HEK293 (cell line): ENCODE measurements at regions not wholly inside any gene's neighbourhood (a gene's known extent, or its start where the extent isn't known, plus 50 kb on each side); places are given as distances from the start of the nearest gene placed in this dataset.

Experiments
- CTCF ChIP-seq: fragments of 450-650 bp; formaldehyde crosslinking; IDR thresholded peaks from 2 replicates; pipeline ENCODE4 v1.5.1; 2016; ENCODE audit warnings: missing biosample characterization, missing genetic modification characterization
- KLF16 ChIP-seq: fragments of 450-650 bp; formaldehyde crosslinking; IDR thresholded peaks from 2 replicates; pipeline ENCODE4 v1.5.1; 2017; ENCODE audit warnings: missing biosample characterization, missing genetic modification characterization
- ZNF140 ChIP-seq: fragments of 450-650 bp; formaldehyde crosslinking; IDR thresholded peaks from 2 replicates; pipeline ENCODE4 v1.5.1; 2016; ENCODE audit warnings: missing biosample characterization, missing genetic modification characterization
- ZNF529 ChIP-seq: fragments of 450-650 bp; formaldehyde crosslinking; IDR thresholded peaks from 2 replicates; pipeline ENCODE4 v1.5.1; 2017; ENCODE audit warnings: missing genetic modification characterization, missing biosample characterization; ENCODE audit not compliant: insufficient replicate concordance

- TF ChIP-seq CTCF (tag by site-specific recombination) (no peak), KLF16 (tag by site-specific recombination) (no peak), ZNF529 (tag by site-specific recombination) (no peak), ZNF140 (no peak)
Observed at GRCh38 chr12:58470266-58471010, 449.9 kb downstream of the LRIG3 start.
